ENCODE measurements at regions not wholly inside any gene's neighbourhood (a gene's known extent, or its start where the extent isn't known, plus 50 kb on each side); places are given as distances from the start of the nearest gene placed in this dataset.
A peak's percentile ranks its signal among the peaks of the same experiment; 100 is the strongest.

DNA sequence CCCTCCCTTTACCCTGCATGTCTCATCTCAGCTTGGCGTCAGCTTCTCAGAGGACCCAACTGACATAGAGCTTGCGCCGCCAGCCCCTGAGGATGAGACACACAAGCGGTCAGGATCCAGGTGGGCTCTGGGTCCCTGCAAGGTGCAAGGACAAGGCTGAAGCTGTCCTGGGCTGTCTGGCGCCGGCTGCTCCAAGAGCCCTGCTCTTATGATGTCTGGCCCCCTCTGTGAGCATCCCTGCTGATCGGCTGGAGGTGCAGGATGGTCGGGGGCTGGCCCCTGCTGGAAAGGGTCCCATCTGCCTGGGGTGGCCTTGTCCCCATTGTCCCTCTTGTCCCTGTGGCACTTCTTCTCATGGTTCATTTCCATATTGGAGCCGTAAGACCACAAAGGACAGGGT, 479.0 kb downstream of the NPHP4 start:
- CTCF ChIA-PET = interaction anchor here (1.0 to 2.2 kb wide), 4 partner anchors 9 to 86 kb away, joined by 3 to 8 read pairs (median 4); no protein-coding TSS in a partner anchor
- Histone ChIP-seq H3K4me1 (ENCODE audit: control extremely low read depth in 1 of 4, control insufficient read depth in 4 of 4, insufficient read depth in 4 of 4, low read length in 3 of 4) (peaks cover 0 to 21% (median 6%) of the 10 kb centered on the region in 4 experiments), H3K36me3 (ENCODE audit: control insufficient read depth in 4 of 4, insufficient read depth in 4 of 4, low read length in 3 of 4) (no peaks in the 10 kb centered on the region), H3K27me3 (replicated peaks in 2 of 5; ENCODE audit: control insufficient read depth in 4 of 5, insufficient read depth in 5 of 5, low read length in 4 of 5) (peaks cover 0 to 15% (median 0%) of the 10 kb centered on the region in 5 experiments), H3K4me3 (ENCODE audit: control insufficient read depth in 1 of 7, extremely low read depth in 1 of 7, insufficient read depth in 4 of 7, low read depth in 2 of 7, low read length in 6 of 7) (no peak overlapping the region), H3K27ac (ENCODE audit: insufficient read depth in 1 of 2, low read depth in 1 of 2, low read length in 2 of 2, poor library complexity in 1 of 2, severe bottlenecking in 2 of 2) (no peak overlapping the region), H3K9me3 (ENCODE audit: control extremely low read depth in 1 of 5, control insufficient read depth in 4 of 5, insufficient read depth in 2 of 5, low read depth in 1 of 5, low read length in 4 of 5) (no peaks in the 10 kb centered on the region)
- 100% methylated on average over 8 of the region's 9 CpGs for WGBS (ENCODE audit: insufficient coverage)
- POLR2A ChIA-PET = no interaction called here
- DNase-seq = no peak

DNA sequence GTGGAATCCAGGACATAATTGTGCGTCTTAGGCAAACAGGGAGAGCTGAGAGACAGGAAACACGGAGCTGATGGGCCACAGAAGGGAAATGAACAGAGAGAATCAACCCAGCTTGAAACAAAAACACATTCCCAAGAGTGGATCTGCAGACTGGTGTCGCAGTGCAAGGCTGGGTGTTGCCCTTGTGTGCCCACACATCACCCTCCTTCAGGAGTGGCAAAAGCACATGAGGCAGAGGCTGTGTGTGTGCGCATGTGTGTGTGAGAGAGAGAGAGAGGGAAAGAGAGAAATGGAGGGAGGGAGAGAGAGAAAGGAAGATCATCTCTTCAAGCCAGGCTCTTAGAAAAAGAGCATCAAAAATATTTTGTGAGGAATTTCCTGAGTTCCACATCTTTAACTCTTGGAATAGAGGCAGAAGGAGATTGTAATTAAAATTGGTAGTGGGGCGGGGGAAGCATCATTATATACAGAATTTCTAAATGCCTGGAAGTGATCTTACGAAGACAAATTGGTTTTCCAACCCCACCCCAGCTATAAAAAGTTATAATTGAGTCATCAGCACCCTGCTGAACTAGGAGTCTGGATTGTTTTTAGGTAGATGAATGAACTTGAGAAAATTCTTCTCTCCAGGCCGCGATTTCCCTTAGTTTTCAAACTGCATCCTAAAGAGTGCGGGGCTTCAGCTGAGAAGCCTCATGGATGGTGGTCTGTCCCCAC, 480.7 kb downstream of the NPHP4 start:
- peaks cover 0 to 21% (median 6%) of the 10 kb centered on the region in 4 experiments for H3K4me1 ChIP-seq (ENCODE audit: control extremely low read depth in 1 of 4, control insufficient read depth in 4 of 4, insufficient read depth in 4 of 4, low read length in 3 of 4)
- POLR2A ChIA-PET = interaction anchor here (0.6 kb wide), 1 partner anchor 109 kb away, joined by 3 read pairs; no protein-coding TSS in a partner anchor
- H3K36me3 ChIP-seq (ENCODE audit: control insufficient read depth in 4 of 4, insufficient read depth in 4 of 4, low read length in 3 of 4) = no peaks in the 10 kb centered on the region
- H3K4me3 ChIP-seq (ENCODE audit: control insufficient read depth in 1 of 7, extremely low read depth in 1 of 7, insufficient read depth in 4 of 7, low read depth in 2 of 7, low read length in 6 of 7) = no peak overlapping the region
- DNase-seq = no peak
- H3K27me3 ChIP-seq (replicated peaks in 2 of 5; ENCODE audit: control insufficient read depth in 4 of 5, insufficient read depth in 5 of 5, low read length in 4 of 5) = peaks cover 0 to 13% (median 0%) of the 10 kb centered on the region in 5 experiments
- 78% methylated on average over 6 of the region's 9 CpGs for WGBS (ENCODE audit: insufficient coverage)
- CTCF ChIA-PET = interaction anchor here (1.2 to 4.2 kb wide), 12 partner anchors 9 to 464 kb away, joined by 3 to 20 read pairs (median 6); no protein-coding TSS in a partner anchor
- H3K27ac ChIP-seq (ENCODE audit: insufficient read depth in 1 of 2, low read depth in 1 of 2, low read length in 2 of 2, poor library complexity in 1 of 2, severe bottlenecking in 2 of 2) = no peak overlapping the region
- H3K9me3 ChIP-seq (ENCODE audit: control extremely low read depth in 1 of 5, control insufficient read depth in 4 of 5, insufficient read depth in 2 of 5, low read depth in 1 of 5, low read length in 4 of 5) = no peaks in the 10 kb centered on the region

DNA sequence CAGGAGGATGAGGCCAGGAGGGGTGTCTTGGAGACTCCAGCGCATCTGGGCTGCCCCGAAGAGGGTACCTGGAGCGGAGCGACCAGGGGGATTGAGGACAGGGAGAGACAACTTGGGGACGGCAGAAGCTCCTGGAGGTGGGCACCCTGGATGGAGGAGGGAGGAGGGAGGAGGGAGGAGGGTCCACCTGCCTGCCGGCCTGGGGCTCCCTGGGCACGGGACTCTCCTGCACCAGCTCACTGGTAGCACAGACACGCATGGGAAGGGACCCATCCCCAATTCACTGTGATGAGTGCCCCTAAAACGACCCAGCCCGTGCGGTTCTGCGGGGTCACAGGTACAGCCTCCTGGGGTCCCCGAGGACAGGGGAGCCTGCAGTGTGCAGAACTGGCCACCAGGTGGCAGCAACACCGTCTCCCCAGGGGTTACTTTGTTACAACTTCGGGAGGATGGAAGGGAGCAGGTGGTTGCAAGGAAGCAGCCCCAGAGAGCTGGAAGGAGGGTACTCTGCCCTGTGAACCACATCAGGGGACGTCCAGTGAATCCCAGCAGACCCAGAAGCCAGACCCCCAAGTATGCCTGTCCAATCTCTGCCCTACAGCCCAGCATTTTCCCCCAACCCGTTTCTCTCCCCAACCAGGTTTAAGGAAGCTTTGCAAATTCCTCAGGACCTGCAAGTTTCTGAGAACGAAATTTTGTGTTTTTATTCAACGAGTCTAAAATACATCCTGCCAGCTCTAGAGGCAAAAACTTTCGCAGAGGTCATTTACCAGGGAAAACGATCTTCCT, 482.4 kb downstream of the NPHP4 start:
- ChIA-PET CTCF (interaction anchor here (0.6 to 4.2 kb wide), 14 partner anchors 13 to 466 kb away, joined by 3 to 20 read pairs (median 6); no protein-coding TSS in a partner anchor), POLR2A (no interaction called here)
- Histone ChIP-seq H3K27ac (ENCODE audit: insufficient read depth in 1 of 2, low read depth in 1 of 2, low read length in 2 of 2, poor library complexity in 1 of 2, severe bottlenecking in 2 of 2) (no peak overlapping the region), H3K27me3 (replicated peaks in 2 of 5; ENCODE audit: control insufficient read depth in 4 of 5, insufficient read depth in 5 of 5, low read length in 4 of 5) (peaks cover 0 to 14% (median 0%) of the 10 kb centered on the region in 5 experiments), H3K4me1 (ENCODE audit: control extremely low read depth in 1 of 4, control insufficient read depth in 4 of 4, insufficient read depth in 4 of 4, low read length in 3 of 4) (peaks cover 0 to 21% (median 6%) of the 10 kb centered on the region in 4 experiments), H3K4me3 (ENCODE audit: control insufficient read depth in 1 of 7, extremely low read depth in 1 of 7, insufficient read depth in 4 of 7, low read depth in 2 of 7, low read length in 6 of 7) (no peak overlapping the region), H3K36me3 (ENCODE audit: control insufficient read depth in 4 of 4, insufficient read depth in 4 of 4, low read length in 3 of 4) (no peaks in the 10 kb centered on the region), H3K9me3 (ENCODE audit: control extremely low read depth in 1 of 5, control insufficient read depth in 4 of 5, insufficient read depth in 2 of 5, low read depth in 1 of 5, low read length in 4 of 5) (no peaks in the 10 kb centered on the region)
- WGBS (ENCODE audit: insufficient coverage) = 34% methylated on average over 12 of the region's 21 CpGs
- peak; percentile 52 to 69 (median 56) for DNase-seq

DNA sequence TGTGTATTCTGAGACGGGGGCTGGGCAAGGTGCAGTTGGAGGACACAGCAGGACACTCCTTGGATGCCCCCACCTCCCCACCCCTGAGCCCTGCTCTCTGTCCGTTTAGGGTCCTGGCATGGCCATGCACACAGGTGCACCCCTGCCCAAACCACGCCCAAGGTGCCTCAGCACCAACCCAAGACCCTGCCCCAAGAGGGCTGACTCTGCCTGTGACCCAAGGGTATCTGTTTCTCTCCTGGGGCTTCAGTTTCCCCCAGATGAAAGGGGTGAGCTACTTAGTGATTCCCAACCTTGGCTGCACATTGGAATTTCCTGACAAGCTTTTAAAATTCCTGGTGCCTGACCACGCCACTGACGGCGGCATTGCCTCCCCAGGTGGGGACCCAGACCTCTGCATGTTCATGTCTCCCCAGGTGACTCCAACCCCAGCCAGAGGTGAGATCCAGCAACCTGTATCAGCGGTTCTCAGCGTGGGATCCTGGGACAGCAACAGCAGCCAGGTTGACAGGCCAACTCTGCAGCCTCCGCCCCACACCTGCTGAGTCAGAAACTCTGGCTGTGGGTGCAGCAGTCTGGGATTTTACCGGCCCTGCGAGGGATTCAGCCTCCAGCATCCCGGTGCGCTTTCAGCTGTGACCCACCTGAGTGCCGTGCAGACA, 483.4 kb downstream of the NPHP4 start:
- Histone ChIP-seq H3K4me3 (ENCODE audit: control insufficient read depth in 1 of 7, extremely low read depth in 1 of 7, insufficient read depth in 4 of 7, low read depth in 2 of 7, low read length in 6 of 7) (no peak overlapping the region), H3K4me1 (ENCODE audit: control extremely low read depth in 1 of 4, control insufficient read depth in 4 of 4, insufficient read depth in 4 of 4, low read length in 3 of 4) (peaks cover 0 to 11% (median 3%) of the 10 kb centered on the region in 4 experiments), H3K27ac (ENCODE audit: insufficient read depth in 1 of 2, low read depth in 1 of 2, low read length in 2 of 2, poor library complexity in 1 of 2, severe bottlenecking in 2 of 2) (no peak overlapping the region), H3K36me3 (ENCODE audit: control insufficient read depth in 4 of 4, insufficient read depth in 4 of 4, low read length in 3 of 4) (no peaks in the 10 kb centered on the region), H3K9me3 (ENCODE audit: control extremely low read depth in 1 of 5, control insufficient read depth in 4 of 5, insufficient read depth in 2 of 5, low read depth in 1 of 5, low read length in 4 of 5) (no peaks in the 10 kb centered on the region), H3K27me3 (replicated peaks in 2 of 5; ENCODE audit: control insufficient read depth in 4 of 5, insufficient read depth in 5 of 5, low read length in 4 of 5) (peaks cover 0 to 22% (median 0%) of the 10 kb centered on the region in 5 experiments)
- WGBS (ENCODE audit: insufficient coverage) = 90% methylated on average over 13 of the region's 14 CpGs
- ChIA-PET POLR2A (no interaction called here), CTCF (interaction anchor here (1.2 to 4.2 kb wide), 5 partner anchors 109 to 467 kb away, joined by 3 to 20 read pairs (median 18); no protein-coding TSS in a partner anchor)
- no peak for DNase-seq

DNA sequence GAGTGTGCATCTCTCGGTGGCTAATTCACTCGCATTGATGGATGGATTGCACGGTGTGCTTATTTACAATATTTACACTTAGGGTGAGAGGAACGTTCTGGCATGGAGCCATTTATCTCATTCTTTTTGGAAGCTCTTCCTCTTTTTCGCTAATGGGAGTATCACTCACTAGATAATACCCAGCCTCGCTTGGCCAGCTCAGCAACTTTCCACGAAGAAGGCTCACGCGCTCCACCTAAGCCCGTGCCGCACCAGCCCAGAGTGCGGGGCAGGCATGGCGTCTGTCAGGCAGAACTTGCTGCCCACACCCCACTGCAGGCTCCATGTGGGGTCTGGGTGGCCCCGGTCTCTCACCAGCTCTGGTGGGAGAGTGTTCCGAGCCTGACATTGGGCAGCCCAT, 484.9 kb downstream of the NPHP4 start:
- POLR2A ChIA-PET = no interaction called here
- H3K4me1 ChIP-seq (ENCODE audit: control extremely low read depth in 1 of 4, control insufficient read depth in 4 of 4, insufficient read depth in 4 of 4, low read length in 3 of 4) = no peaks in the 10 kb centered on the region
- CTCF ChIA-PET = interaction anchor here (1.4 to 1.6 kb wide), 2 partner anchors 13 to 114 kb away, joined by 3 to 5 read pairs; no protein-coding TSS in a partner anchor
- H3K27me3 ChIP-seq (replicated peaks in 2 of 5; ENCODE audit: control insufficient read depth in 4 of 5, insufficient read depth in 5 of 5, low read length in 4 of 5) = peaks cover 0 to 25% (median 0%) of the 10 kb centered on the region in 5 experiments
- no peaks in the 10 kb centered on the region for H3K36me3 ChIP-seq (ENCODE audit: control insufficient read depth in 4 of 4, insufficient read depth in 4 of 4, low read length in 3 of 4)
- H3K4me3 ChIP-seq (ENCODE audit: control insufficient read depth in 1 of 7, extremely low read depth in 1 of 7, insufficient read depth in 4 of 7, low read depth in 2 of 7, low read length in 6 of 7) = no peak overlapping the region
- 75% methylated on average over 12 of the region's 15 CpGs for WGBS (ENCODE audit: insufficient coverage)
- DNase-seq = no peak
- H3K9me3 ChIP-seq (ENCODE audit: control extremely low read depth in 1 of 5, control insufficient read depth in 4 of 5, insufficient read depth in 2 of 5, low read depth in 1 of 5, low read length in 4 of 5) = no peaks in the 10 kb centered on the region
- no peak overlapping the region for H3K27ac ChIP-seq (ENCODE audit: insufficient read depth in 1 of 2, low read depth in 1 of 2, low read length in 2 of 2, poor library complexity in 1 of 2, severe bottlenecking in 2 of 2)

DNA sequence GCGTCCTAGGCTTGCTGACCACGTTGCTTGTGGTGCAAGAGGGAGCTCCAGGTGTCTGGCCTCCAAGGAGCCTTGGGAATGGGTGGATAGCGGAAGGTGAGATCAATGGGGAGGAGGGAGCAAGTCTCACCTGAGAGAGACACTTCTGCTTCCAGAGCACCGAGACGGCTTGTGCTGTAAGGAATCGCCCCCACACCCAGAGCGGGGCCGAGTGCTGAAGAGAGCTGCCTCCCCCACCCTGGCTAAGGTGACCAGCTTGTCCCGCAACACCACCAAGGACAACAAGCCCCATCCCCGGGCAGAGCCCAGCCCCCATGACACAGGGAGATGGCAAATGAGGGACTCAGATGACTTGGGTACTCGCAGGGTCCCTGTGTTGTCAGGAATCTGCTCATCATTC, 485.6 kb downstream of the NPHP4 start:
- no peaks in the 10 kb centered on the region for H3K36me3 ChIP-seq (ENCODE audit: control insufficient read depth in 4 of 4, insufficient read depth in 4 of 4, low read length in 3 of 4)
- H3K27me3 ChIP-seq (replicated peaks in 2 of 5; ENCODE audit: control insufficient read depth in 4 of 5, insufficient read depth in 5 of 5, low read length in 4 of 5) = peaks cover 0 to 29% (median 4%) of the 10 kb centered on the region in 5 experiments
- WGBS (ENCODE audit: insufficient coverage) = 83% methylated on average over 6 of the region's 11 CpGs
- ChIA-PET POLR2A (no interaction called here), CTCF (interaction anchor here (1.4 to 1.6 kb wide), 2 partner anchors 12 to 115 kb away, joined by 3 to 5 read pairs; no protein-coding TSS in a partner anchor)
- no peak overlapping the region for H3K27ac ChIP-seq (ENCODE audit: insufficient read depth in 1 of 2, low read depth in 1 of 2, low read length in 2 of 2, poor library complexity in 1 of 2, severe bottlenecking in 2 of 2)
- no peaks in the 10 kb centered on the region for H3K4me1 ChIP-seq (ENCODE audit: control extremely low read depth in 1 of 4, control insufficient read depth in 4 of 4, insufficient read depth in 4 of 4, low read length in 3 of 4)
- H3K4me3 ChIP-seq (ENCODE audit: control insufficient read depth in 1 of 7, extremely low read depth in 1 of 7, insufficient read depth in 4 of 7, low read depth in 2 of 7, low read length in 6 of 7) = no peak overlapping the region
- no peak for DNase-seq
- no peaks in the 10 kb centered on the region for H3K9me3 ChIP-seq (ENCODE audit: control extremely low read depth in 1 of 5, control insufficient read depth in 4 of 5, insufficient read depth in 2 of 5, low read depth in 1 of 5, low read length in 4 of 5)
